ENCODE measurements at regions not wholly inside any gene's neighbourhood (a gene's known extent, or its start where the extent isn't known, plus 50 kb on each side); places are given as distances from the start of the nearest gene placed in this dataset.
"Not testable (repeated sequence)": the region's sequence is repeated elsewhere in the genome, so short reads cannot be mapped to it uniquely, and the experiment has no call there.

DNA sequence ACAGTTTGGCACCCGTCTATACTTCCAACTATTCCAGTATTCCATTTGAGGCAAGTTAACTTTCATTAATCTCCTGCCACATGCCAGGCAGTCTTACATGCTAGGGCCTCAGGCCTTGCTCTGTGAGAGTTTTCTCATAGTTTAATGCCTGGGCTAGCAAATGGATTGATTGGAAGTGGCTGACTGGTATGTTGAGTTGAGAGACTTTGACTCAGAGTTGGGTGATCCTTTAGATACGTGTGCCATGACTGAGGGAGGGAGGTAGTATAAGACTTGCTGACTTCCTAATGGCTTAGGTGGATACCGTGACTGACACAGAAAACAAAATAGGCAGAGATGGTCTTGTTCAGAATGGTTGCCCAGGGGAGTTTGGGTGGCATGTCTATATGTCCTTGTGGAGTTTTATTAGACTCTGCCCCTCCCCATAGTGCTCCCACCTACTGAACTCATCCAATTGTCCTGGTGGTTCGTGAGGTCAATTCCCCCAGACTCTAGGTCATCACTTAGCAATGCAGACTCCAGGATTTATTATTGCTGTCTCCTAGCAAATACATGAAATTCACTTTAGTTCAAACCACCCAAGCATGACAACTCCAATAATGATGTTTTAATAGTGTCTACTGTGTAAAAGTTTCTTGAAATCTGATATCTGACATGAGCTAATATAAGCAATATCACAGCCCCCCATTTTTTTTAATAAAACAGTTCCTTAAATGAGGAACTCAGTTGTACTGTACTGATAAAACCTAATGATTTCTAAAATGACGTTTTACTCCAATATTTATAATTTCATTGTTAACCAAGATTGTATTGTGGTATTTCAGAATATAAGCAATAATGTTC, 413.9 kb upstream of the MDFIC2 start:
- ATAC-seq: no peak
- Mint-ChIP-seq H3K36me3 (ENCODE audit: low read depth) (no peaks in the 10 kb centered on the region), H3K27ac (no peak overlapping the region), H3K9me3 (no peaks in the 10 kb centered on the region), H3K4me1 (no peaks in the 10 kb centered on the region), H3K4me3 (no peak overlapping the region), H3K27me3 (peaks cover 2% of the 10 kb centered on the region)
- no peak for DNase-seq

DNA sequence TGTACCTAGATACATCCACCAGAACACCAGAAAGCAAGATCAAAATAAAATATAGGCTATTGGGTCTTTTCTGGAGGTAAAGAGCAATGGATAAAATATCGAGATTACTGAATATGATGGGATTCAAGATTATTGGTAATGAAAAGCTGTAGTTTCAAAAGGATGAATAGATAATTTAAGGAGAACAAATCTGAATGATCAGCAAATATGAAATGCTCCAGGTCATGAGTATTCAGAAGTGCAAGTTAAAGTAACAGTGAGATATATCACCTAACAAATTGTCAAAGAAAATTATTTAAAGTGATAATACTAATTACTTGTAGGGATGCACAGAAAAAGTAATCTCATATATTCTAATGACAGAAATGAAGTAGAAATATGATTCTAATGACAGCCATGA, 409.6 kb upstream of the MDFIC2 start:
- H3K4me1 Mint-ChIP-seq: no peaks in the 10 kb centered on the region

DNA sequence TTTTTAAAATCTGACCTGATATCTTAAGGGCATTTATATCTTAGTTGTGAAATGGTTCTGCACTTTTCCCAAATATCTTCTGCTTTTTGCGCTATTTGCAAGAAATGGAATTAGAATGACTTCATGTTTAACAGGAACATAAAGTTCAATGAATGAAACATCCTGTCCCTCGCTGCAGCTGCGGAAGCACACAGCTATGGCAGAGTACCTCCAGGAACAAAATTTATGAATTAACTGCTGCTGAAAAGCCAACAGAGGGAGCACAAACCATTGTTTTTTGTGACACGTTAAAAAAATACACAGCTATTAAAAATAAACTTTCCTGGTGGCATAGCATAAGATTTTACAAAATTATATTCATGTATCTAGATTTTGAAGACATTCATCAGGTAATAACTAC, 404.4 kb upstream of the MDFIC2 start:
- Mint-ChIP-seq H3K4me1 (no peaks in the 10 kb centered on the region), H3K36me3 (ENCODE audit: low read depth) (peaks cover 8% of the 10 kb centered on the region), H3K27me3 (peaks cover 10% of the 10 kb centered on the region), H3K4me3 (no peak overlapping the region), H3K27ac (no peak overlapping the region), H3K9me3 (peaks cover 20% of the 10 kb centered on the region)
- ATAC-seq: no peak
- no peak for DNase-seq

More for the DNA sequence above, 409.6 kb upstream of the MDFIC2 start:
- no peak for DNase-seq
- ATAC-seq: no peak
- no peak overlapping the region for H3K27ac Mint-ChIP-seq
- H3K4me3 Mint-ChIP-seq: no peak overlapping the region
- H3K27me3 Mint-ChIP-seq: peaks cover 7% of the 10 kb centered on the region
- H3K9me3 Mint-ChIP-seq: no peaks in the 10 kb centered on the region
- H3K36me3 Mint-ChIP-seq (ENCODE audit: low read depth): no peaks in the 10 kb centered on the region

DNA sequence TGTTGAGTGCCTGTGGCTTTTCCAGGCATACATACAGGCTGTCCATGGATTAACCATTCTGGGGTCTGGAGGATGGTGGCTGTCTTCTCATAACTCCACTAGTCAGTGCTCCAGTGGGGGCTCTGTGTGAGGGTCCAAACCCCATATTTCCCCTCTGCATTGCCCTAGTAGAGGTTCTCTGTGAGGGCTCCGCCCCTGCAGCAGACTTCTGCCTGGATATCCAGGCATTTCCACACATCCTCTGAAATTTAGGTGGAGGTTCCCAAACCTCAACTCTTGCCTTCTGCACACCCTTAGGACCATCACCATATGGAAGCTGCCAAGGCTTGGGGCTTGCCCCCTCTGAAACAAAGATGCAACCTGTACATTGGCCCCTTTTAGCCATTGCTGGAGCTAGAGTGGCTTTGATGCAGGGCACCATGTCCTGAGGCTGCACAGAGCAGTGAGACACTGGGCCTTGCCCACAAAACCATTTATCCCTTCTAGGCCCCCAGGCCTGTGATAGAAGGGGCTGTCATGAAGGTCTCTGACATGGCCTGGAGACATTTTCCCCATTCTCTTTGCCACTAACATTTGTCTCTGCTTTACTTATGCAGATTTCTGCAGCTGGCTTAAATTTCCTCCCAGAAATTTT, 400.1 kb upstream of the MDFIC2 start:
- H3K4me3 Mint-ChIP-seq: no peak overlapping the region

DNA sequence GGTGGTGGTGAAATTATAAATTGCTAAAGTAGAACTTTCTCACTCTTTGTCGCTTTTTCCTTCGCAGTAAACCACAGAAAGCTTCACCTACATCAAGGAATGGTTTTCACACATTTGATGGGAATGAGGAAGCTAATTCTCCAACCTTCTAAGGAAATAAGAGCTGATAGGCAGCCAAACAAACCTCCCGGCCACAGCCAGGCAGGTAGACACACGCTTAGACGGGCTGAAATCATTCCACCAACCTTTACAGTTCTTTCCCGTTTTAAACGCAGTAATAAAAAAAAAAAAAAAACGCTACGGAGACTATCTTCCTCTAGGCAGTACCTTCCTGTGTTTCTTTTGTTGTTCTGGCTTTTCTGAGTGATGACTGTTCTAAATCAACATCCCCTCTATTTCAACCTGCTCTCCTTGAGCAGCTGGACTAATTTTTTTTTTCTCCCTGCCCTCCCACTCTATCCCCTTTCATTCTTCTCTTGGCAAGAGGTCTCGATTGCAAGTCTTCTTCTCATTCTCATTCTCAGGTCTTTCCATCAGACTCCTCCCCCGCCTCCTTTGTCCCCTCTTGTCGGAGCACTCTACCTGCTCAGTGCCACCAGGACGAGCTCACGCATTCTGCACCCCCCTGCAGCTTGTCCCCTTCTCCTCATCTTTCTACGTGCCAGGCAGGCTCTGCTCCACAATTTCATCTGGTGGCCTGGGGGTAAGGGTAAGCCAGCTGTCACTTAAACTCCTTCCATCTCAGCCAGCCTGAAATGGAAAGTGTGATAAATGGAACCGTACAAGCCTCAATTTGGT, 391.1 kb upstream of the MDFIC2 start:
- Mint-ChIP-seq H3K4me3 (peak overlapping the region; percentile 21), H3K4me1 (peaks cover 25% of the 10 kb centered on the region), H3K27ac (no peak overlapping the region), H3K27me3 (peaks cover 27% of the 10 kb centered on the region), H3K36me3 (ENCODE audit: low read depth) (no peaks in the 10 kb centered on the region), H3K9me3 (no peaks in the 10 kb centered on the region)
- no peak for DNase-seq
- ATAC-seq: no peak

More for the DNA sequence above, 400.1 kb upstream of the MDFIC2 start:
- H3K36me3 Mint-ChIP-seq (ENCODE audit: low read depth): peaks cover 11% of the 10 kb centered on the region
- DNase-seq: no peak
- ATAC-seq: no peak
- peaks cover 26% of the 10 kb centered on the region for H3K9me3 Mint-ChIP-seq
- H3K4me1 Mint-ChIP-seq: no peaks in the 10 kb centered on the region
- H3K27me3 Mint-ChIP-seq: peaks cover 7% of the 10 kb centered on the region
- no peak overlapping the region for H3K27ac Mint-ChIP-seq

DNA sequence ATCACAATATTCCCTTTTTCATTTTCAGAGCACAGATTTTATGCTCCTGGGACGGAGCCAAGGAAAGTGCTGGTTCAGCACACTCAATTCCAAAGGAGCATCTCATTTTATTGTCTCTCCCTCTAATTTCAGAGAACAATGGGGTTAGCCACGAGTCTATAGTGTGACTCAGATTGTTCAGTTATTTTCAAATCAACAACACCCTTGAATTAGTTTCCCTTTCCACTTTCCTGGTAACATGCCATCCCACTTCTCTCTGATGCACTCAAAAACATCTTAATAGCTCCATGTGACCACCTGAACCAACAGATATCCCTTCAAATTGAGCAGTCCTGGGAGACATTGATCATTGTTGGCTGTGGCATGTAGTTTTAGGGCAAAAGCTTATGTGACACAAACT, 389.7 kb upstream of the MDFIC2 start:
- DNase-seq (no peak), ATAC-seq (no peak)
- no peaks in the 10 kb centered on the region for H3K9me3 Mint-ChIP-seq
- H3K4me3 Mint-ChIP-seq: no peak overlapping the region
- peaks cover 25% of the 10 kb centered on the region for H3K4me1 Mint-ChIP-seq
- no peaks in the 10 kb centered on the region for H3K36me3 Mint-ChIP-seq (ENCODE audit: low read depth)
- no peak overlapping the region for H3K27ac Mint-ChIP-seq
- H3K27me3 Mint-ChIP-seq: peaks cover 30% of the 10 kb centered on the region

DNA sequence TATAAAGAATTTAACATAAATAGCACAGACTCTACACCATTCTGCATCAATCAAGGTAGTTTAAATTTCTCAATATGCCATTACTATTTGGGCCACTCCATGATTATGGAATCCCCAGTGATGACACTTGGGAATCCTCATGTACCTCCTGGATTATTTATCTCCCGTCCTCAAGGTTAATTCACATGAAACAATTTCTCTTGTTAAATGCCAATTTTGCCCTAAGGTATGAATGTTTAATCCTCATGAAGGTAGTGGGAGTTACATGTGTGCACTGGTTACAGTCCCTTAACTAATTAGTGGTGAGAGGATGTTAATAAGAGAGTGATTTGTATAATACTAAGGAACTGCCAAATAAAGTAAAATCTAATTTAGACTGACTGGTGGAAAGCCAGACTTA, 372.3 kb upstream of the MDFIC2 start:
- no peak for DNase-seq
- peaks cover 27% of the 10 kb centered on the region for H3K27me3 Mint-ChIP-seq
- no peaks in the 10 kb centered on the region for H3K9me3 Mint-ChIP-seq
- H3K36me3 Mint-ChIP-seq (ENCODE audit: low read depth): no peaks in the 10 kb centered on the region
- H3K4me1 Mint-ChIP-seq: no peaks in the 10 kb centered on the region
- H3K4me3 Mint-ChIP-seq: no peak overlapping the region
- no peak overlapping the region for H3K27ac Mint-ChIP-seq
- ATAC-seq: no peak

DNA sequence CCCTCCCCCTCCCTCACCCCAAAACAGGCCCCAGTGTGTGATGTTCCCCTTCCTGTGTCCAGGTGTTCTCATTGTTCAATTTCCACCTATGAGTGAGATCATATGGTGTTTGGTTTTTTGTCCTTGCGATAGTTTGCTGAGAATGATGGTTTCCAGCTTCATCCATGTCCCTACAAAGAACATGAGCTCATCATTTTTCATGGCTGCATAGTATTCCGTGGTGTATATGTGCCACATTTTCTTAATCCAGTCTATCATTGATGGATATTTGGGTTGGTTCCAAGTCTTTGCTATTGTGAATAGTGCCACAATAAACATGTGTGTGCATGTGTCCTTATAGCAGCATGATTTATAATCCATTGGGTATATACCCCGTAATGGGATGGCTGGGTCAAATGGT, 363.4 kb upstream of the MDFIC2 start:
- ATAC-seq, H3K9me3 Mint-ChIP-seq, H3K27ac Mint-ChIP-seq: not testable (repeated sequence)

DNA sequence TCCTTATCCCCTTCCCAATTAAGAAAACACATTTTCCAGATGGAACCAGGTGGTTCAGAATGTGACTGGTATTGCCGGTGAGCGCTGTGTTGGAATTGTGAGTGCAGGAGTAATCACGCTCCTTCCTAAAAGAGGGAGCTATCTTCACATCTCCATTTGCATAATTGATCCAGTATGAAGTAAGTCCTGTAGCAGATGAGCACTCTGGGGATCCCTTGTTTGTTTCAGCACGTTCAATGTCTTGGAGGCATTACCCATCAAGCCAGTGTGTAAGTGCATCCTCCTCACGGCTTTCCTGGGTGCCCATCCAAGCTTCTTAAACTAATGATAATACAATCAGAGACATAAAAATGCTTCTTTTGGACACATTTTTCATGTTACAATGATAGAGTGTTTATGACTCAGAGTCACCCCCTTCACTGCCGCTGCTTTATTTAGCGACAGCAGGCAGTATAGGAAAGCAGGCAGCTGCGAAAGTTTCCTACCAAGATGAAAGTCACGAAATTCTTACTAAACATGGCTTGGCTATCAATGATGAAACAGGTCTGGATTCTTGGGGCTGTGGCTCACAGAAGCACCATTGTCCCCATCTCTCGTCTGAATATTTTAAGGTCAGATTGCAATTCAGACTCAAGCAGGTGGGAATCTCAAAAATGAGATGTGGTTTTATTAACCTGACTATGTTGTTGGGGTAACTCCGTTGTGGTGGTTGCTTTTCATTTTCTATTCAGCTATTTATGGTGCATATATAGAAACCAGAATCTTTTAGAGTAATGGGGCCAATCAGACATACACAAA, 346.3 kb upstream of the MDFIC2 start:
- Mint-ChIP-seq H3K27ac (no peak overlapping the region), H3K9me3 (no peaks in the 10 kb centered on the region), H3K27me3 (peaks cover 39% of the 10 kb centered on the region), H3K4me1 (no peaks in the 10 kb centered on the region), H3K4me3 (no peak overlapping the region), H3K36me3 (ENCODE audit: low read depth) (peaks cover 2% of the 10 kb centered on the region)
- no peak for ATAC-seq
- no peak for DNase-seq

More for the DNA sequence above, 363.4 kb upstream of the MDFIC2 start:
- not testable (repeated sequence) for DNase-seq; H3K4me3 Mint-ChIP-seq; H3K36me3 Mint-ChIP-seq (ENCODE audit: low read depth); H3K4me1 Mint-ChIP-seq
- H3K27me3 Mint-ChIP-seq: peaks cover 25% of the 10 kb centered on the region

DNA sequence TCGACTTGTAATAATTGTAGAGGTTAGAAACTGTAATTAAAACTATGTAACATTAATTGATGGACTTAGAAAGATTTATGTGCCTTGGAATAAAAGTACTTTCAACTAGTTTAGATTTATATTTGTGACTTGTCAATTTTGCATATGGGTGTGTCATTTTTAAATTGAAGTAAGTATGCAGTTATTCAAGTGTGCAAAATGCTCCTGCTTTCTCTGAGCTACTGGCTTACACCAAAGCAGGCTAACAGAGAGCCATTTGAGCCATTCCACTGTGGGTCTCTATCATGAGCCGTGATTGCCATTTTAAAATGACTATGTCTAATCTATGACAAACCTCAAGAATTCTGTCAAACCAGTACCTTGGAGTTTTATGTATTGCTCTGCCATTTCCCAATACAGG, 345.0 kb upstream of the MDFIC2 start:
- Mint-ChIP-seq H3K4me3 (no peak overlapping the region), H3K9me3 (no peaks in the 10 kb centered on the region), H3K36me3 (ENCODE audit: low read depth) (peaks cover 2% of the 10 kb centered on the region), H3K27ac (no peak overlapping the region), H3K27me3 (peaks cover 41% of the 10 kb centered on the region), H3K4me1 (no peaks in the 10 kb centered on the region)
- no peak for DNase-seq
- no peak for ATAC-seq

DNA sequence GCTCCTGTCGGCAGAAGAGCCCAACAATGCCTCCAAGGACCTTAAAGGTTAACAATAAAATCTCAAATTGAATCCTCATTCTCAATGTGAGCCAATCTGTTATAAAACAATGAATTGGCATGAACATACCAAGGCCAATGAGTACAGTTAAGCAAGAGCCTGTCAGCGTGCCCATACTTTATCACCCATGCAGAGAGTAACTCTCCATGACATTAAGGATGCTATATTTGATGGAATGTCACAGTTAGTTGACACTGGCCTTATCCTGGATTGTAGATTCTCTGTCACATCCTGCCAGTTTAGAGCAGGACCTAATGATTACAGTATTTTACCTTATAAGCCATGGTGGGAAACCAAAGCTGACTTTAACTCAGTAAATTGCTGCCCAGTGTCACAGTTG, 335.4 kb upstream of the MDFIC2 start:
- Mint-ChIP-seq H3K4me1 (peaks cover under 1% of the 10 kb centered on the region), H3K27me3 (peaks cover 13% of the 10 kb centered on the region), H3K9me3 (peaks cover 15% of the 10 kb centered on the region), H3K4me3 (no peak overlapping the region), H3K27ac (no peak overlapping the region), H3K36me3 (ENCODE audit: low read depth) (peaks cover 1% of the 10 kb centered on the region)
- ATAC-seq (no peak), DNase-seq (no peak)

DNA sequence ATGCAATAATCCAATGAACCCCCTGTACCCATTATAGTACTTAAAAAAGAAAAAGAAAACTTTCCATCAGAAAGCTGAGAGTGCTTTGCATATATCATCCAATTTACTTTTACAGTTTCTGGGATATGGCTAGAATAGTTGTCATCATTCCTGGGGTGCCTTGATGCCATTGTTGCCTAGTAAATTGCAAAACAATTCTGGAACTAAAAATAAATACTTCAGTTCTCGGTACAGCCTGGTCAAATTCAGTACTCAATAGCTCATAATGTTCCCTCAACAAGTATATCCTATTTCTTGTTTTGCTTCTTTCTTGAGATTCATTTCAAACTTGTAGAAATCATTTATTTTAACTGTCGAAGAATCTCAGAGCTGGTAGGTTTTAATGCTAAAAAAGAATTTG, 334.7 kb upstream of the MDFIC2 start:
- peaks cover 3% of the 10 kb centered on the region for H3K4me1 Mint-ChIP-seq

DNA sequence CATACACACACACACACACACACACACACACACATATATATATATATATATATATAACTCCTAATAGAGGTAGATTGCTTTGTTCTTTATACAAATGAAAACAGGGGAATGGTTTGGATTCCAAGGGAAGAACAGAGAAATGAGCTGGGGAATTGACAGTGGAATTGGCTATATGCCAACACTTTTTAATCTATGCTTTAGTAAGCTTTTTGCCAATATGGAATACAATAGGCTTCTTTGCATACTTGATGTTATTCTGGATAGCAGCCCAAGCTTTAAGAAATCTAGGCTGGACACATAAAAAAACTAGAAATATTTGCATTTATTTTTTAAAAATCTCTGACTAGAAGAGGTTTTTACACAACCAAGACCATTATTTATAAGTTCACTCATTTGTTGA, 334.2 kb upstream of the MDFIC2 start:
- no peak overlapping the region for H3K27ac Mint-ChIP-seq
- H3K4me1 Mint-ChIP-seq: peaks cover 3% of the 10 kb centered on the region
- no peak overlapping the region for H3K4me3 Mint-ChIP-seq
- peaks cover 1% of the 10 kb centered on the region for H3K36me3 Mint-ChIP-seq (ENCODE audit: low read depth)
- peaks cover 9% of the 10 kb centered on the region for H3K27me3 Mint-ChIP-seq
- DNase-seq: no peak
- H3K9me3 Mint-ChIP-seq: peaks cover 15% of the 10 kb centered on the region
- ATAC-seq: no peak

More for the DNA sequence above, 334.7 kb upstream of the MDFIC2 start:
- H3K36me3 Mint-ChIP-seq (ENCODE audit: low read depth): peaks cover 1% of the 10 kb centered on the region
- no peak for DNase-seq
- peaks cover 15% of the 10 kb centered on the region for H3K9me3 Mint-ChIP-seq
- ATAC-seq: no peak
- H3K27me3 Mint-ChIP-seq: peaks cover 13% of the 10 kb centered on the region
- no peak overlapping the region for H3K27ac Mint-ChIP-seq
- H3K4me3 Mint-ChIP-seq: no peak overlapping the region

DNA sequence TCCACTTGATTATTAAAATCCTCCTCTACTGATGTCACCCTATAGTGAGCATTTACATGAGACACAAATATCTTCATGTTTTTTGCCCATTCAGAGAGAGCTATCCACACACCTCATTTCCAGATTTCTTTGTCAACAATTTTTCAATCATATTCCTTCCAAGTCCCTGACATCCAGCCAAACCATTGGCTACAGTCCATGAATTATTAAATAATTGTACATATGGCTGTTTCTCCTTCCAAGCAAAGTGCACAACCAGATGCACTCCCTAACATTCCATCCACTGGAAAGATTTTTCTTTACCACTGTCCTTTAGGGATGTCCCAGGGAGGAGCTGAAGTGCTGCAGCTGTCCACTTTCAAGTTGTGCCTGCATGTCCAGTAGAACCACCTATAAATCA, 328.0 kb upstream of the MDFIC2 start:
- Mint-ChIP-seq H3K27ac (no peak overlapping the region), H3K27me3 (peaks cover 26% of the 10 kb centered on the region), H3K36me3 (ENCODE audit: low read depth) (peaks cover 1% of the 10 kb centered on the region), H3K4me3 (no peak overlapping the region), H3K9me3 (peaks cover 11% of the 10 kb centered on the region), H3K4me1 (peaks cover 3% of the 10 kb centered on the region)
- DNase-seq: no peak
- no peak for ATAC-seq

Measured in activated naive CD8-positive, alpha-beta T cell treated with anti-CD3 and anti-CD28 coated beads, Interleukin-2, amount 50 U/mL, for 24 hours (primary cell).